ENCODE measurements at regions not wholly inside any gene's neighbourhood (a gene's known extent, or its start where the extent isn't known, plus 50 kb on each side); places are given as distances from the start of the nearest gene placed in this dataset.

- TF ChIP-seq PKNOX1 (IDR thresholded peaks at IDR 0.05), result no peak
- TF ChIP-seq SUZ12 (IDR thresholded peaks at IDR 0.05), result no peak
- no peak for TF ChIP-seq ZNF384 (IDR thresholded peaks at IDR 0.05)
- TF ChIP-seq ARNT (IDR thresholded peaks at IDR 0.05), result no peak
- TF ChIP-seq NFRKB (IDR thresholded peaks at IDR 0.05), result no peak
- TF ChIP-seq L3MBTL2 (conservative IDR thresholded peaks at IDR 0.05), result no peak
Observed at GRCh38 chrX:43087830-43088229, 309.9 kb upstream of the PPP1R2C start.

Data from HEK293T (cell line).